ENCODE measurements at regions not wholly inside any gene's neighbourhood (a gene's known extent, or its start where the extent isn't known, plus 50 kb on each side); places are given as distances from the start of the nearest gene placed in this dataset.
"Not testable (repeated sequence)": the region's sequence is repeated elsewhere in the genome, so short reads cannot be mapped to it uniquely, and the experiment has no call there.

GRCh38 chr6:144372116-144372515 lies 87.0 kb downstream of the UTRN start:
- H3K9me3 ChIP-seq = no peaks in the 10 kb centered on the region
- ATAC-seq (no peak), DNase-seq (no peak)
- H3K27ac ChIP-seq = no peak overlapping the region
- H3K27me3 ChIP-seq = no peaks in the 10 kb centered on the region
- no peak overlapping the region for H3K4me3 ChIP-seq
- WGBS, 2 donors = 93 to 100% methylated on average over 2 of the region's 2 CpGs
- no peak for TF ChIP-seq POLR2A (IDR thresholded peaks at IDR 0.05)
- TF ChIP-seq, protein P1, sequence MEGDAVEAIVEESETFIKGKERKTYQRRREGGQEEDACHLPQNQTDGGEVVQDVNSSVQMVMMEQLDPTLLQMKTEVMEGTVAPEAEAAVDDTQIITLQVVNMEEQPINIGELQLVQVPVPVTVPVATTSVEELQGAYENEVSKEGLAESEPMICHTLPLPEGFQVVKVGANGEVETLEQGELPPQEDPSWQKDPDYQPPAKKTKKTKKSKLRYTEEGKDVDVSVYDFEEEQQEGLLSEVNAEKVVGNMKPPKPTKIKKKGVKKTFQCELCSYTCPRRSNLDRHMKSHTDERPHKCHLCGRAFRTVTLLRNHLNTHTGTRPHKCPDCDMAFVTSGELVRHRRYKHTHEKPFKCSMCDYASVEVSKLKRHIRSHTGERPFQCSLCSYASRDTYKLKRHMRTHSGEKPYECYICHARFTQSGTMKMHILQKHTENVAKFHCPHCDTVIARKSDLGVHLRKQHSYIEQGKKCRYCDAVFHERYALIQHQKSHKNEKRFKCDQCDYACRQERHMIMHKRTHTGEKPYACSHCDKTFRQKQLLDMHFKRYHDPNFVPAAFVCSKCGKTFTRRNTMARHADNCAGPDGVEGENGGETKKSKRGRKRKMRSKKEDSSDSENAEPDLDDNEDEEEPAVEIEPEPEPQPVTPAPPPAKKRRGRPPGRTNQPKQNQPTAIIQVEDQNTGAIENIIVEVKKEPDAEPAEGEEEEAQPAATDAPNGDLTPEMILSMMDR (IDR thresholded peaks at IDR 0.05) = no peak
- H3K4me1 ChIP-seq = peaks cover 12% of the 10 kb centered on the region
- intact Hi-C loops (cut with DNase I) = no loop called here
- H3K36me3 ChIP-seq (replicated peaks in 1 of 2; ENCODE audit: insufficient read depth in 1 of 2, low read depth in 2 of 2) = no peaks in the 10 kb centered on the region

DNA sequence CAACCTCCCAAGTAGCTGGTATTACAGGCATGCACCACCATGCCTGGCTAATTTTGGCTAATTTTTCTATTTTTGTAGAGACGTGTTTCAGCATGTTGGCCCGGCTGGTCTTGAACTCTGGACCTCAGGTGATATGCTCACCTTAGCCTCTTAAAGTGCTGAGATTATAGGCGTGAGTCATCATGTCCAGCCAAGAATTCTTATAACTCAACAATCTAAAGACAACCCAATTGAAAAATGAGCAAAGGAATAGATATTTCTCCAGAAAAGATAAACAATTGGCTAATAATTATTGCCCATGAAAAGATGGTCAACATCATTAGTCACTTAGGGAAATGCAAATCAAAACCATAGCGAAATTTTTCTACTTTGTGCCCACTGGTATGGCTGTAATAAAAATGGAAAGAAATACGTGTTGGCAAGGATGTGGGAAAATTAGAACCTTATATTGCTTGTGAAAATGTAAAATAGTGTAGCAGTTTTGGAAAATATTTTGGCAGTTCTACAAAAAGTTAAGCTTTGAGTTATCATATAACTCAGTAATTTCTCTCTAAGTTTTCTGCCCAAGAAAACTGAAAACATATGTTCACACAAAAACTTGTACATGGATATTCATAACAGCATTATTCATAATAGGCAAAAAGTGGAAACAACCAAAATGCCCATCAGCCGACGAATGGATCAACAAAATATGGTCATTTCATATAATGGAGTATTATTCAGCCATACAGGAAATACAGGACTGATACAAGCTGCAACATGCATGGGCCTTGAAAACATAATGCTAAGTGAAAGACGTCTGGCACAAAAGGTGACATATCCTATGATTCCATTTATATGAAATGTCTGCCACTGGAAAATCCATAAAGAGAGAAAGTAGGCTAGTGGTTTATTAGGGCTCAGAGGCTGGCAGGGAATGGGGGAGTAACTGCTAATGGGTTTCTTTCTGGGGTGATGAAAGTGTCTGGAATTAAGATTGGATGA lies 87.8 kb downstream of the UTRN start:
- intact Hi-C loops (cut with DNase I) = no loop called here
- no peak for DNase-seq

GRCh38 chr6:144374525-144374924 lies 89.4 kb downstream of the UTRN start:
- DNase-seq; H3K9me3 ChIP-seq; H3K36me3 ChIP-seq (replicated peaks in 1 of 2; ENCODE audit: insufficient read depth in 1 of 2, low read depth in 2 of 2); ATAC-seq; H3K27me3 ChIP-seq; intact Hi-C loops (cut with DNase I); H3K27ac ChIP-seq; H3K4me3 ChIP-seq: not testable (repeated sequence)
- WGBS, 2 donors = 96 to 98% methylated on average over 11 to 12 of the region's 12 CpGs
- H3K4me1 ChIP-seq = peaks cover 25% of the 10 kb centered on the region

More for the DNA sequence above, 87.8 kb downstream of the UTRN start:
- Histone ChIP-seq H3K4me1 (peaks cover 18% of the 10 kb centered on the region), H3K27ac (no peak overlapping the region), H3K36me3 (replicated peaks in 1 of 2; ENCODE audit: insufficient read depth in 1 of 2, low read depth in 2 of 2) (no peaks in the 10 kb centered on the region), H3K9me3 (no peaks in the 10 kb centered on the region), H3K27me3 (no peaks in the 10 kb centered on the region), H3K4me3 (no peak overlapping the region)
- ATAC-seq = no peak
- TF ChIP-seq, protein P1 (IDR thresholded peaks at IDR 0.05) = no peak
- no peak for TF ChIP-seq POLR2A (IDR thresholded peaks at IDR 0.05)
- 78 to 81% methylated on average over 8 of the region's 8 CpGs for WGBS, 2 donors

DNA sequence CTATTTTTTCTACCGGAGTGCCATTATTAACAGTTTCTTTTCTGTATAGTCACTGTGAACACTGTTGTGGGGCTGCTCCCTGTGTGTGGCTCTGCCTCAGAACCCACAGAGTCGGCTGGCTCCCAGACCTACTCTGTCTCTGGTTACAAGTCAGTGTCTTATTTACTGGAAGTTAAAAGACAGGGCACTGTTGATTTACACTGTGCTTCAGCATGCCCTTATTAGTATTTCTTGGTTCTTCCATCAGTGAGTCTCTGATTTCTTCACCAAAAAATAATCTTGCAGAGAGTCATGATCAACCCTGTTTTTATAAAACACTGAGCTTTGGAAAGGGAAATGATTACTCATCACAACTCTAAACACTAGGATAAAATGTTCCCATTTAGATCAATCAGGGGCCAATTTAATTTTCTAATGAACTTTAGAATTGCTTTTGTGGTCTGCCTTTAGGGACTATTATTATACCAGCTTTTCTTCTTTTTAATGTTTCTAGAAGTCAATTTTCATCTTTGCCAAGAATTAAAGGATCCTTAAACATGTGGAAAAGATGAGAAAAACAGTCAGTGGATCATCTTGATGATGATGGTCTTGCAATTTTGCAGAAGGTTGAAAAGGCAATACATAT lies 92.6 kb downstream of the UTRN start:
- intact Hi-C loops (cut with DNase I) = no loop called here
- H3K4me1 ChIP-seq = peaks cover 25% of the 10 kb centered on the region
- DNase-seq = no peak
- no peak overlapping the region for H3K4me3 ChIP-seq
- no peaks in the 10 kb centered on the region for H3K9me3 ChIP-seq
- no peaks in the 10 kb centered on the region for H3K36me3 ChIP-seq (replicated peaks in 1 of 2; ENCODE audit: insufficient read depth in 1 of 2, low read depth in 2 of 2)
- no peaks in the 10 kb centered on the region for H3K27me3 ChIP-seq
- WGBS, 2 donors = 18 to 22% methylated on average over 2 of the region's 2 CpGs
- H3K27ac ChIP-seq = no peak overlapping the region
- TF ChIP-seq, protein P1 (IDR thresholded peaks at IDR 0.05) = no peak
- peak; percentile 40 for ATAC-seq

DNA sequence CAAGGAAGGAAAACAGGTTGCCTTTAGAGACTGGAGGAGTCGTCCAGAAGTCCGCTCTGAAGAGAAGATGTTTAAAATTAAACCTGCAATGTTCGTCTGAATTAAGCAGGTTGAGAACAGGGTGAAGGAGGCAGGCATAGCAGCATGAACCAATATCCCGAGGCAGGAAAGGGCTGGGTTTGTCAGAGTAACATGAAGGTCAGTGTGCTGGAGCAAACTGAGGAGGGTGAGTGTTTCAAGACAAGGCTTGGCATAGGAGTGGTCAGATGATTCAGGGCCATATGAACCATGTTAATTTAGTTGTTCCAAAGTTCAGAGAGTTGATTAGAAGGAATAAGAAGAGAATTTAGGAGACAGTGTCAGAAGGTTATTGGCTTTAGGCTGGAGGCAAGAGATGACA lies 93.3 kb downstream of the UTRN start:
- TF ChIP-seq, protein P1 (IDR thresholded peaks at IDR 0.05) = no peak
- TF ChIP-seq POLR2A (IDR thresholded peaks at IDR 0.05) = no peak
- H3K4me1 ChIP-seq = peaks cover 29% of the 10 kb centered on the region
- ATAC-seq (no peak), DNase-seq (no peak)
- H3K9me3 ChIP-seq = no peaks in the 10 kb centered on the region
- H3K36me3 ChIP-seq (replicated peaks in 1 of 2; ENCODE audit: insufficient read depth in 1 of 2, low read depth in 2 of 2) = no peaks in the 10 kb centered on the region
- H3K27ac ChIP-seq = peak overlapping the region in 2 of 4 donors; percentile 0 to 1
- intact Hi-C loops (cut with DNase I) = no loop called here
- H3K27me3 ChIP-seq = no peaks in the 10 kb centered on the region
- H3K4me3 ChIP-seq = no peak overlapping the region
- 34 to 35% methylated on average over 4 of the region's 4 CpGs for WGBS, 2 donors
